OCI-LY1 (cell line): ENCODE measurements at regions not wholly inside any gene's neighbourhood (a gene's known extent, or its start where the extent isn't known, plus 50 kb on each side); places are given as distances from the start of the nearest gene placed in this dataset.

ENCODE experiments used
- H2AFZ ChIP-seq: fragments of 200-600 bp; sonication (generic), shearing (Covaris generic); 2 replicates; pipeline ENCODE4 v1.6.0; 2014; ENCODE audit warnings: antibody characterized with exemption, mild to moderate bottlenecking, low read length
- H3F3A ChIP-seq: fragments of 200-600 bp; sonication (generic), shearing (Covaris generic); 2 replicates; pipeline ENCODE4 v1.6.0; 2014; ENCODE audit warnings: mild to moderate bottlenecking, antibody characterized with exemption, low read length, moderate library complexity; ENCODE audit not compliant: insufficient read depth
- H3K27ac ChIP-seq: fragments of 200-600 bp; sonication (generic); 2 replicates; pipeline ENCODE4 v1.5.1; 2014; ENCODE audit warnings: low read length, mixed run types, mild to moderate bottlenecking, low read depth; ENCODE audit not compliant: poor library complexity, severe bottlenecking
- H3K27me3 ChIP-seq: fragments of 200-600 bp; sonication (generic); 2 replicates; pipeline ENCODE4 v1.6.0; 2014; ENCODE audit warnings: antibody characterized with exemption, mild to moderate bottlenecking, low read length, moderate library complexity; ENCODE audit not compliant: insufficient read depth
- H3K36me3 ChIP-seq: fragments of 200-600 bp; sonication (generic); 2 replicates; pipeline ENCODE4 v1.6.1; 2014; ENCODE audit warnings: mild to moderate bottlenecking, antibody characterized with exemption, low read length, moderate library complexity, mixed read lengths; ENCODE audit not compliant: insufficient read depth
- H3K4me1 ChIP-seq: fragments of 200-600 bp; sonication (generic); 2 replicates; pipeline ENCODE4 v1.5.1; 2014; ENCODE audit warnings: mild to moderate bottlenecking, low read length, moderate library complexity; ENCODE audit not compliant: insufficient read depth, severe bottlenecking
- H3K4me2 ChIP-seq: fragments of 200-600 bp; sonication (generic), shearing (Covaris generic); 2 replicates; pipeline ENCODE4 v1.6.1; 2014; ENCODE audit warnings: low read length
- H3K4me3 ChIP-seq: fragments of 200-600 bp; sonication (generic); 2 replicates; pipeline ENCODE4 v1.5.1; 2014; ENCODE audit warnings: low read length, low read depth, mild to moderate bottlenecking, mixed read lengths; ENCODE audit not compliant: poor library complexity, severe bottlenecking
- H3K79me2 ChIP-seq: fragments of 200-600 bp; shearing (Covaris generic); 2 replicates; pipeline ENCODE4 v1.6.1; 2016; ENCODE audit warnings: mixed run types, low read length, mixed read lengths; ENCODE audit not compliant: insufficient read depth
- H3K9ac ChIP-seq: fragments of 200-600 bp; sonication (generic), shearing (Covaris generic); 2 replicates; pipeline ENCODE4 v1.6.1; 2014; ENCODE audit warnings: mild to moderate bottlenecking, low read length, mixed read lengths
- H3K9me2 ChIP-seq: fragments of 200-600 bp; sonication (generic), shearing (Covaris generic); 2 replicates; pipeline ENCODE4 v1.6.1; 2014; ENCODE audit warnings: low read depth, mild to moderate bottlenecking, low read length, mixed read lengths
- H3K9me3 ChIP-seq: fragments of 200-600 bp; shearing (Covaris generic); 2 replicates; pipeline ENCODE4 v1.6.1; 2014; ENCODE audit warnings: low read length, mixed read lengths
- H4K20me1 ChIP-seq: fragments of 200-600 bp; sonication (generic), shearing (Covaris generic); 2 replicates; pipeline ENCODE4 v1.6.0; 2016; ENCODE audit warnings: mild to moderate bottlenecking, low read length; ENCODE audit not compliant: insufficient read depth
- EZH2 ChIP-seq: fragments of 200-600 bp; sonication (generic), shearing (Covaris generic); IDR thresholded peaks from 2 replicates; pipeline ENCODE4 v1.8.0; 2017; ENCODE audit warnings: borderline replicate concordance, mixed run types, mild to moderate bottlenecking, antibody characterized with exemption, low read length, moderate library complexity, mixed read lengths
- TF ChIP-seq, protein P1 (sequence below): fragments of 200-600 bp; sonication (generic), shearing (Covaris generic); IDR thresholded peaks from 2 replicates; pipeline ENCODE4 v1.5.1; 2017; ENCODE audit warnings: mild to moderate bottlenecking, antibody characterized with exemption, low read length, moderate library complexity, mixed read lengths

GRCh38 chr21:31471865-31472264, 127.8 kb upstream of the TIAM1 start:
- no peak for TF ChIP-seq EZH2
- TF ChIP-seq, protein P1, sequence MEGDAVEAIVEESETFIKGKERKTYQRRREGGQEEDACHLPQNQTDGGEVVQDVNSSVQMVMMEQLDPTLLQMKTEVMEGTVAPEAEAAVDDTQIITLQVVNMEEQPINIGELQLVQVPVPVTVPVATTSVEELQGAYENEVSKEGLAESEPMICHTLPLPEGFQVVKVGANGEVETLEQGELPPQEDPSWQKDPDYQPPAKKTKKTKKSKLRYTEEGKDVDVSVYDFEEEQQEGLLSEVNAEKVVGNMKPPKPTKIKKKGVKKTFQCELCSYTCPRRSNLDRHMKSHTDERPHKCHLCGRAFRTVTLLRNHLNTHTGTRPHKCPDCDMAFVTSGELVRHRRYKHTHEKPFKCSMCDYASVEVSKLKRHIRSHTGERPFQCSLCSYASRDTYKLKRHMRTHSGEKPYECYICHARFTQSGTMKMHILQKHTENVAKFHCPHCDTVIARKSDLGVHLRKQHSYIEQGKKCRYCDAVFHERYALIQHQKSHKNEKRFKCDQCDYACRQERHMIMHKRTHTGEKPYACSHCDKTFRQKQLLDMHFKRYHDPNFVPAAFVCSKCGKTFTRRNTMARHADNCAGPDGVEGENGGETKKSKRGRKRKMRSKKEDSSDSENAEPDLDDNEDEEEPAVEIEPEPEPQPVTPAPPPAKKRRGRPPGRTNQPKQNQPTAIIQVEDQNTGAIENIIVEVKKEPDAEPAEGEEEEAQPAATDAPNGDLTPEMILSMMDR: no peak

GRCh38 chr21:31470896-31471694, 127.0 kb upstream of the TIAM1 start:
- Histone ChIP-seq H3K9me2 (no peaks in the 10 kb centered on the region), H3F3A (no peaks in the 10 kb centered on the region), H3K36me3 (no peaks in the 10 kb centered on the region), H3K27ac (no peak overlapping the region), H3K4me2 (no peak overlapping the region), H3K9me3 (no peaks in the 10 kb centered on the region), H3K4me3 (no peak overlapping the region), H3K27me3 (no peaks in the 10 kb centered on the region), H3K4me1 (no peaks in the 10 kb centered on the region), H2AFZ (no peak overlapping the region), H4K20me1 (no peaks in the 10 kb centered on the region), H3K9ac (no peak overlapping the region), H3K79me2 (no peaks in the 10 kb centered on the region)
- TF ChIP-seq EZH2: no peak
- TF ChIP-seq, protein P1: no peak

More at GRCh38 chr21:31471865-31472264, 127.8 kb upstream of the TIAM1 start:
- Histone ChIP-seq H3K9ac (no peak overlapping the region), H3K4me1 (no peaks in the 10 kb centered on the region), H4K20me1 (no peaks in the 10 kb centered on the region), H3K27me3 (no peaks in the 10 kb centered on the region), H3K4me3 (no peak overlapping the region), H3F3A (no peaks in the 10 kb centered on the region), H3K36me3 (no peaks in the 10 kb centered on the region), H3K79me2 (no peaks in the 10 kb centered on the region), H3K27ac (no peak overlapping the region), H3K9me3 (no peaks in the 10 kb centered on the region), H3K4me2 (no peak overlapping the region), H2AFZ (no peak overlapping the region), H3K9me2 (no peaks in the 10 kb centered on the region)

DNA sequence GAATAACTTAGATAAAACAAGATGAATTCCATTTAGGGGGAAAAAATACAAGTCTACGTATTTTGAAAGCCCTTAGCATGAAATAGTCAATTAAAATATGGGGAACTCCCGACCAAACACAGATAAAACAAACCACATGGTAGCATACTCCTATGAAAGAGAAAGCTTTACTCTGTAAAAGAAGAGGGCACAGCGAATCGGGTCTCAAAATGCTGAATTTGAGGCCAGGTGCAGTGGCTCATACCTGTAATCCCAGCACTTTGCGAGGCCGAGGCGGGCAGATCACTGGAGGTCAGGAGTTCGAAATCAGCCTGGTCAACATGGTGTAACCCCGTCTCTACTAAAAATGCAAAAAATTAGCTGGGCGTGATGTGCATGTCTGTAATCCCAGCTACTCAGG, 116.9 kb upstream of the TIAM1 start:
- TF ChIP-seq, protein P1: no peak
- TF ChIP-seq EZH2: no peak
- Histone ChIP-seq H3F3A (no peaks in the 10 kb centered on the region), H3K27ac (no peak overlapping the region), H3K36me3 (no peaks in the 10 kb centered on the region), H3K4me1 (no peaks in the 10 kb centered on the region), H3K9ac (no peak overlapping the region), H3K27me3 (no peaks in the 10 kb centered on the region), H3K4me3 (no peak overlapping the region), H4K20me1 (no peaks in the 10 kb centered on the region), H3K79me2 (no peaks in the 10 kb centered on the region), H3K9me3 (no peaks in the 10 kb centered on the region), H3K4me2 (no peak overlapping the region), H3K9me2 (no peaks in the 10 kb centered on the region), H2AFZ (no peak overlapping the region)
